GM03348 (cell line): ENCODE measurements at regions not wholly inside any gene's neighbourhood (a gene's known extent, or its start where the extent isn't known, plus 50 kb on each side); places are given as distances from the start of the nearest gene placed in this dataset.
A peak's percentile ranks its signal among the peaks of the same experiment; 100 is the strongest.

Source experiments
- DNase-seq: peaks from one replicate; pipeline ENCODE4 v3.0.0; 2012; ENCODE audit warnings: low spot score

- DNase-seq, result no peak
Observed at GRCh38 chr20:63087236-63087871, 80.6 kb upstream of the BHLHE23 start.

GRCh38 chr20:63086421-63087235, 79.9 kb upstream of the BHLHE23 start:
- no peak for DNase-seq

GRCh38 chr20:63085151-63085861, 78.5 kb upstream of the BHLHE23 start:
- no peak for DNase-seq

GRCh38 chr20:63084563-63084927, 77.8 kb upstream of the BHLHE23 start:
- DNase-seq, result no peak

GRCh38 chr20:63083831-63084562, 77.2 kb upstream of the BHLHE23 start:
- no peak for DNase-seq

GRCh38 chr20:63082939-63083735, 76.4 kb upstream of the BHLHE23 start:
- DNase-seq, result no peak

- peak; percentile 89 for DNase-seq
Observed at GRCh38 chr20:63082308-63082938, 75.7 kb upstream of the BHLHE23 start.

- DNase-seq, result no peak
Observed at GRCh38 chr20:63081831-63082230, 75.1 kb upstream of the BHLHE23 start.

- DNase-seq, result no peak
Observed at GRCh38 chr20:63081351-63081750, 74.6 kb upstream of the BHLHE23 start.

- DNase-seq, result no peak
Observed at GRCh38 chr20:63080811-63081210, 74.0 kb upstream of the BHLHE23 start.

- no peak for DNase-seq
Observed at GRCh38 chr20:63080411-63080810, 73.6 kb upstream of the BHLHE23 start.

GRCh38 chr20:63079971-63080370, 73.2 kb upstream of the BHLHE23 start:
- no peak for DNase-seq

- no peak for DNase-seq
Observed at GRCh38 chr20:63077705-63078104, 70.9 kb upstream of the BHLHE23 start.

- DNase-seq, result no peak
Observed at GRCh38 chr20:63076421-63076820, 69.7 kb upstream of the BHLHE23 start.

- DNase-seq, result no peak
Observed at GRCh38 chr20:63074631-63075030, 67.9 kb upstream of the BHLHE23 start.

- DNase-seq, result no peak
Observed at GRCh38 chr20:63074182-63074581, 67.4 kb upstream of the BHLHE23 start.

- DNase-seq, result no peak
Observed at GRCh38 chr20:63073738-63074065, 66.9 kb upstream of the BHLHE23 start.

- no peak for DNase-seq
Observed at GRCh38 chr20:63072991-63073737, 66.4 kb upstream of the BHLHE23 start.

GRCh38 chr20:63072231-63072791, 65.5 kb upstream of the BHLHE23 start:
- no peak for DNase-seq

GRCh38 chr20:63071541-63072181, 64.9 kb upstream of the BHLHE23 start:
- peak; percentile 74 for DNase-seq
